ENCODE measurements at regions not wholly inside any gene's neighbourhood (a gene's known extent, or its start where the extent isn't known, plus 50 kb on each side); places are given as distances from the start of the nearest gene placed in this dataset.

DNA sequence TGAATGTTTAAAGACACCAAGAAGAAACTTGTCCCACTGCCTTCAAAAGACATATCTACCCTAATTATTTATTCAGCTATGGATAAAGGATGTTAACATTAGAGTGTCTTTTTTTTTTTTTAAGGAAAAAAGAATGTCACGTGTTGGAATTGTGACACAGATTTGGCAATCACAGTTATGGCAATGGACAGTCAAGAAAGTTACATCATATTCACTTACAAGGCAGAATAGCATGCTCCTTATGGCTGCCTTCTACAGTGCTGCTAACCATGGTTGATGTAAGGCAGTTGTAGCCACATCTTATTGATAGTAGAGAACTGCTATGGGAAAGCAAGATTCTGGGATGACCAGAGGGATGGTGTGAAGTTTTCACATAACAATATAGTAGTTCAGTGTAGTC, 128.8 kb upstream of the ZBTB20 start:
- Histone ChIP-seq H3K79me2 (ENCODE audit: insufficient read depth, low read length) (no peaks in the 10 kb centered on the region), H3K4ac (ENCODE audit: low read depth, low read length) (no peak overlapping the region), H3K9ac (ENCODE audit: extremely low read depth, insufficient read length, low read length) (no peak overlapping the region), H3K4me2 (ENCODE audit: insufficient read depth, insufficient read length, low read length) (no peak overlapping the region), H3K14ac (ENCODE audit: insufficient read depth, low read length) (no peak overlapping the region), H3K79me1 (ENCODE audit: insufficient read depth, low read depth, low read length, poor library complexity, severe bottlenecking) (no peaks in the 10 kb centered on the region), H2BK12ac (ENCODE audit: insufficient read length, low read depth, low read length) (no peak overlapping the region), H2BK5ac (ENCODE audit: insufficient read length, low read length) (no peak overlapping the region), H3K23ac (ENCODE audit: insufficient read length, low read depth, low read length) (no peak overlapping the region), H2AK5ac (ENCODE audit: insufficient read length, low read length) (no peak overlapping the region), H2BK15ac (ENCODE audit: low read depth, low read length) (no peak overlapping the region), H3K18ac (ENCODE audit: insufficient read length, low read depth, low read length) (no peak overlapping the region), H2AFZ (ENCODE audit: low read length) (no peak overlapping the region), H4K8ac (replicated peaks; ENCODE audit: insufficient read length, low read depth, low read length) (no peak overlapping the region), H4K5ac (ENCODE audit: insufficient read length, low read depth, low read length) (no peak overlapping the region), H3T11ph (ENCODE audit: low read length) (no peak overlapping the region), H3K9me3 (ENCODE audit: control insufficient read depth, low read depth, low read length) (no peaks in the 10 kb centered on the region), H4K20me1 (ENCODE audit: control insufficient read depth, insufficient read depth, insufficient read length) (no peaks in the 10 kb centered on the region), H3K4me1 (ENCODE audit: insufficient read depth, low read length) (no peaks in the 10 kb centered on the region), H3K23me2 (ENCODE audit: insufficient read length, low read depth, low read length, poor library complexity, severe bottlenecking) (no peaks in the 10 kb centered on the region), H4K91ac (ENCODE audit: insufficient read length, low read depth, low read length) (no peak overlapping the region), H3K56ac (ENCODE audit: insufficient read length, low read depth, low read length) (no peak overlapping the region), H3K27ac (ENCODE audit: insufficient read length, low read depth, low read length) (no peak overlapping the region), H2BK20ac (ENCODE audit: low read depth, low read length, poor library complexity, severe bottlenecking) (no peak overlapping the region), H3K27me3 (ENCODE audit: insufficient read depth, low read length) (no peaks in the 10 kb centered on the region), H2BK120ac (ENCODE audit: low read depth, low read length, poor library complexity, severe bottlenecking) (no peak overlapping the region)
- Mint-ChIP-seq H3K36me3 (ENCODE audit: insufficient read depth in 1 of 3, low read depth in 3 of 3) (no peaks in the 10 kb centered on the region), H3K4me3 (no peak overlapping the region), H3K27me3 (ENCODE audit: low read depth) (no peaks in the 10 kb centered on the region), H3K4me1 (0 out of 4 replicates have a peak, but pooled peaks cover 0 to under 1% of the 10 kb centered on the region in 2 experiments), H3K9me3 (no peaks in the 10 kb centered on the region; a peak in 1 of 5 replicates), H3K27ac (no peak overlapping the region)
- TF ChIP-seq, protein P1, sequence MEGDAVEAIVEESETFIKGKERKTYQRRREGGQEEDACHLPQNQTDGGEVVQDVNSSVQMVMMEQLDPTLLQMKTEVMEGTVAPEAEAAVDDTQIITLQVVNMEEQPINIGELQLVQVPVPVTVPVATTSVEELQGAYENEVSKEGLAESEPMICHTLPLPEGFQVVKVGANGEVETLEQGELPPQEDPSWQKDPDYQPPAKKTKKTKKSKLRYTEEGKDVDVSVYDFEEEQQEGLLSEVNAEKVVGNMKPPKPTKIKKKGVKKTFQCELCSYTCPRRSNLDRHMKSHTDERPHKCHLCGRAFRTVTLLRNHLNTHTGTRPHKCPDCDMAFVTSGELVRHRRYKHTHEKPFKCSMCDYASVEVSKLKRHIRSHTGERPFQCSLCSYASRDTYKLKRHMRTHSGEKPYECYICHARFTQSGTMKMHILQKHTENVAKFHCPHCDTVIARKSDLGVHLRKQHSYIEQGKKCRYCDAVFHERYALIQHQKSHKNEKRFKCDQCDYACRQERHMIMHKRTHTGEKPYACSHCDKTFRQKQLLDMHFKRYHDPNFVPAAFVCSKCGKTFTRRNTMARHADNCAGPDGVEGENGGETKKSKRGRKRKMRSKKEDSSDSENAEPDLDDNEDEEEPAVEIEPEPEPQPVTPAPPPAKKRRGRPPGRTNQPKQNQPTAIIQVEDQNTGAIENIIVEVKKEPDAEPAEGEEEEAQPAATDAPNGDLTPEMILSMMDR (conservative IDR thresholded peaks at IDR 0.05): no peak
- WGBS (ENCODE audit: extremely low coverage, insufficient read length, low lambda C conversion rate): no CpG with 5 or more reads among the region's 1 CpG
- no peak for DNase-seq

All from H9 (cell line).